ENCODE measurements at regions not wholly inside any gene's neighbourhood (a gene's known extent, or its start where the extent isn't known, plus 50 kb on each side); places are given as distances from the start of the nearest gene placed in this dataset.

DNA sequence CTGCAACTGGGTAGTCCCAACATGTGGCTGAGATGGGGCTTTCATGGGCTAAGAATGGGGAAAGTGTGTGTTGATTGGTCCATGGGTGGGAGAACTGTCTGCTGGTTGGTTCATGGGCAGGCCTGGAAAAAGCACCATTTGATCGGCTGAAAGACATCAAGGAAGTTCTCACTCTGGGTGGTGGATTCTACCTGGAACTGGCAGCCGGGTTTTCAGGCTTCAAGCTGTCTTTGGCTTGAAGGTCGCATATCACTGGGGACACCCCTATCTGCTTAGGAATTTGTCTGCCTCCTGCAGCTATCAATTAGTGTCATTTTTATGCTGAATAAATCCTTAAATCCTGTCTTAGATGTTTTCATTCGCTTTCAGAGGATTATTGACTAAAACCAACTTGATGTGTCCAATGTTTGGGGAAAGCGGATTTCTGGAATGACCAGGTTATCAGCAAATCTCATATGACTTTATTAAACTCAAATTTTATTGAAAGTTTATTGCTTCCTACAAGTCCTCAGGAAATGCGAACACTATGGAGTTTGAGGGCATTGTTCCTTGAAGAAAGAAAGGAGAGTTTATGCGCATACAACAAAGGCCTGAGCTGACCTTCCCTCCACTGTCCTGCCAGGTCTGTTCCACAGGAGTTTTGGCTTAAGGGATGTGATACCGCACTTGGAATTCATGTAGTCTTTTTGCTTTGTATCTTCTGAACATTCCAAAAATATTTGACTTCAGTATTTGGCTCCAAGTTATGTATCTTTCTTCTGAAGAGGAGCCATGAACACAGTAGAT lies 451.1 kb downstream of the TUSC1 start:
- no peak for TF ChIP-seq CTCF (IDR thresholded peaks at IDR 0.05; ENCODE audit: insufficient read depth, low read length, severe bottlenecking)
- no peaks in the 10 kb centered on the region for H3K27me3 ChIP-seq (ENCODE audit: control insufficient read depth, insufficient read depth, low read length)

DNA sequence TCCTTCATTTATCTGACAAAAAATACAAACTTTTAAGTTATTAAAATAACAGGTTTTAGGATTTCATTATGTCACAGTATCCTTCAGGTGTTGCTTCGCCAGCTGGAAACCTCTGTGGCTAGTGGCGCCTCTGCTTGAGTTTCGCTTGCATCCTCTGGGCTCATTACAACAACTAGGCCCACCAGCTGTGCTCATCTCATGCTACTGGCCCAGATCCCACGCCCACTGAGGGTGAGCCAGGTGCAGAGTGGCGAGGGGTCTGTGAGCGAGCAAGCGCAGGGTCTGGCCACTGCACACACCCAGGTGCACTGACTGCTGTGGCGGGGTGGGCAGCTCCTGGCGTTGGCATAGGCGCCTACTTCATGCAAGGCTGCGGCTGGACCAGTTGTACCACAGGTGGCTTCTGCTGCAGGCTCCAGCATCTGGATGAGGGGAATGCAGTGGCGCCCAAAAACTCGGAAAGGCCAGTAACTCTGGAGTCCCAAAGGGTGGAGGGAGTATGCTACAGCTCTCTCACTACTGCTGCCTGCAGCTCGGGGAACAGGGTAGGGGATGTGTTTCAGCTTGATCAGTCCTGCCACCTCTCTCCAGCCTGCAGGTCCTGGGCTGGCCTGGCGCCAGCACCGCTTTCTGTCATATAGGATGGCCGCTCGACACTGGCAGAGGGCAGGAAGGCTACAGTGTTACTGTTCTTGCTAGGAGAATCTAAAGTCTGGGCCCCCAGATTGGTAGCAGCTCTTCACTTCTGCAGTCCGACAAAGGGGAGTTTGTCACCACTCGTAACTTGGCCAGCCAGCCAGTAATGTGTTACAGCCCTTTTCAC lies 452.1 kb downstream of the TUSC1 start:
- FAIRE-seq: no peak
- Histone ChIP-seq H3K4me3 (ENCODE audit: low read depth, low read length) (no peak overlapping the region), H3K27me3 (ENCODE audit: control insufficient read depth, insufficient read depth, low read length) (no peaks in the 10 kb centered on the region), H3K36me3 (ENCODE audit: control insufficient read depth, insufficient read depth, low read length) (no peaks in the 10 kb centered on the region)
- DNase-seq (ENCODE audit: low read depth): no peak
- no peak for TF ChIP-seq CTCF (IDR thresholded peaks at IDR 0.05; ENCODE audit: insufficient read depth, low read length, severe bottlenecking)

More for the DNA sequence above, 451.1 kb downstream of the TUSC1 start:
- DNase-seq (ENCODE audit: low read depth): no peak
- H3K4me3 ChIP-seq (ENCODE audit: low read depth, low read length): no peak overlapping the region
- H3K36me3 ChIP-seq (ENCODE audit: control insufficient read depth, insufficient read depth, low read length): no peaks in the 10 kb centered on the region
- FAIRE-seq: no peak

DNA sequence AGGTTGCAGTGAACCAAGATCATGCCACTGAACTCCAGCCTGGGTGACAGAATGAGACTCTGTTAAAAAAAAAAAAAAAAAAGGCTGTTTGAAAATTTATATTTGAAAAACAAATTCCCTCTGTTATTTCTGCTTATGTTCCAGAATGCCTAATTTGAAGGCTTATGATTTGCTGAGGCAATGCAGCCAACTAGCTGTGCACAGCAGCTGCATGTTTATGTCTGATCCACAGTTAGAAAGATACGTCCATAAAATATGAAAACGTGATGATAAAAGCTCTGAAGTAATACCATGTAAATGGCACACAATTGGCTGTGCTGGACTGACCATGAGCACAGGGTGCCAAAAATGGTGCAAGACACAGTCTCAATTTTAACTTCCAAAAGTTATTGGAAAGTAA lies 453.2 kb downstream of the TUSC1 start:
- no peaks in the 10 kb centered on the region for H3K27me3 ChIP-seq (ENCODE audit: control insufficient read depth, insufficient read depth, low read length)
- DNase-seq (ENCODE audit: low read depth): no peak
- no peak overlapping the region for H3K4me3 ChIP-seq (ENCODE audit: low read depth, low read length)
- no peak for TF ChIP-seq CTCF (IDR thresholded peaks at IDR 0.05; ENCODE audit: insufficient read depth, low read length, severe bottlenecking)
- no peaks in the 10 kb centered on the region for H3K36me3 ChIP-seq (ENCODE audit: control insufficient read depth, insufficient read depth, low read length)
- no peak for FAIRE-seq

- H3K36me3 ChIP-seq (ENCODE audit: control insufficient read depth, insufficient read depth, low read length): no peaks in the 10 kb centered on the region
These were observed 453.9 kb downstream of the TUSC1 start for GRCh38 chr9:25224309-25224708.

DNA sequence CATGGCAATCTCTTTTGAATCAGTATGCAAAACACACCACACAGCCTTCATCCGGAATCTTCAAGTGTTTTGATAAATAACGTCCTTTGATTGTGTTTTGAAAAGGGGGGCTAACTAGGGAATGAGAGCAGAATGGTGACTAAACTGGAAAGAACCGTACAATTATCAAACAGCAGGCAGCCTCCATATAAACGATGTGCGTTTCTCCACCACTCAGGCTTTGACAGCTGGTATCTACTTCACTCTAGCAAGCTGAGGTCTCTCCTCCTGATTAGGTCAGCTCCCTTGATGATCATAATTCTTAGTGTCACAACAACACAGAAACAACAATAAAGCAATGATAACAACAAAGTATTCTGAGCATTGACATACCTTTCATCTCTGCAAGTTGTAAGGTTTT lies 465.9 kb downstream of the TUSC1 start:
- FAIRE-seq: no peak

More at GRCh38 chr9:25224309-25224708, 453.9 kb downstream of the TUSC1 start:
- H3K27me3 ChIP-seq (ENCODE audit: control insufficient read depth, insufficient read depth, low read length): no peaks in the 10 kb centered on the region
- no peak for FAIRE-seq
- no peak for TF ChIP-seq CTCF (IDR thresholded peaks at IDR 0.05; ENCODE audit: insufficient read depth, low read length, severe bottlenecking)
- H3K4me3 ChIP-seq (ENCODE audit: low read depth, low read length): no peak overlapping the region
- DNase-seq (ENCODE audit: low read depth): no peak

More for the DNA sequence above, 465.9 kb downstream of the TUSC1 start:
- Histone ChIP-seq H3K36me3 (ENCODE audit: control insufficient read depth, insufficient read depth, low read length) (no peaks in the 10 kb centered on the region), H3K27me3 (ENCODE audit: control insufficient read depth, insufficient read depth, low read length) (no peaks in the 10 kb centered on the region), H3K4me3 (ENCODE audit: low read depth, low read length) (no peak overlapping the region)
- DNase-seq (ENCODE audit: low read depth): no peak
- TF ChIP-seq CTCF (IDR thresholded peaks at IDR 0.05; ENCODE audit: insufficient read depth, low read length, severe bottlenecking): no peak

Data from bronchial epithelial cell (primary cell).